Calu3 (cell line): ENCODE measurements at regions not wholly inside any gene's neighbourhood (a gene's known extent, or its start where the extent isn't known, plus 50 kb on each side); places are given as distances from the start of the nearest gene placed in this dataset.

ENCODE experiments used
- BruUV-seq: library from RNA; stranded (reverse); fragments of 400-500 nt; replicated peaks from 2 replicates; lab custom pipeline; 2021; lab: Mats Ljungman, UMichigan
- CTCF ChIA-PET: fragments of 300-600 bp; sonication (Branson Sonifier 250); formaldehyde crosslinking; loops from one replicate; lab custom pipeline; 2022; ENCODE audit warnings: antibody characterized with exemption; lab: Charles Lee
- DNase-seq: peaks from one replicate; pipeline ENCODE4 v3.0.0; 2022
- H3K27ac Mint-ChIP-seq: one replicate; pipeline ENCODE4 v1.8.0; 2022; ENCODE audit warnings: mixed read lengths; ENCODE audit not compliant: unreplicated experiment
- H3K27me3 Mint-ChIP-seq: one replicate; pipeline ENCODE4 v1.8.0; 2022; ENCODE audit warnings: mixed read lengths; ENCODE audit not compliant: unreplicated experiment
- H3K36me3 Mint-ChIP-seq: one replicate; pipeline ENCODE4 v1.8.0; 2022; ENCODE audit warnings: mild to moderate bottlenecking, moderate library complexity, mixed read lengths; ENCODE audit not compliant: insufficient read depth, unreplicated experiment
- H3K4me1 Mint-ChIP-seq: one replicate; pipeline ENCODE4 v1.8.0; 2022; ENCODE audit warnings: mild to moderate bottlenecking, low read depth, mixed read lengths; ENCODE audit not compliant: unreplicated experiment
- H3K4me3 Mint-ChIP-seq: one replicate; pipeline ENCODE4 v1.8.0; 2022; ENCODE audit warnings: mild to moderate bottlenecking, low read depth, moderate library complexity, mixed read lengths; ENCODE audit not compliant: unreplicated experiment
- H3K9me3 Mint-ChIP-seq: one replicate; pipeline ENCODE4 v1.8.0; 2022; ENCODE audit warnings: low read depth, mixed read lengths; ENCODE audit not compliant: unreplicated experiment
- intact Hi-C: fragments of 100-400 bp; cut with micrococcal nuclease; formaldehyde crosslinking; loops from one replicate; pipeline ENCODE4 v1.10.0; 2022; ENCODE audit not compliant: unreplicated experiment
- TF ChIP-seq, protein P1 (sequence below): fragments of 200-600 bp; IDR thresholded peaks from one replicate; pipeline ENCODE4 v1.8.0; 2022; ENCODE audit warnings: antibody characterized with exemption; ENCODE audit not compliant: unreplicated experiment

DNA sequence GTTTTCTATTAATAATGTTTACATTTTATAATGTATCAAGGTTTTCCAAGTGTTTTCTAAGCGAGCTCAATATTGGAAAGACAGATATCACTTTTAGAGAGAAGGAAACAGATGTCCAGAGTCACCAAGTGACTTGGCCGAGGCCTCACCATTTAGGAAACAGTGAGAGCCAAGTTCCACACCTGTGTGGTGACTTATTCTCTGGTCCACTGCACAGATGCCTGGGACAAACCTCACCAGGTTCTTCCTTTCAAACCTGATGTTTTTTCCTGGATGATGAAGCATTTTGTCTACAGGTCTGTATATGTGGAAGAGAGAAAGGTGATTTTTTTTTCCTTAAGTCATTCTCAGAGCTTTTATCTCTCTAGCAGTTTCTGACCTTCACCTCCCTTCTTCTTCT lies 280.7 kb downstream of the LPIN1 start:
- intact Hi-C loops: no loop called here
- CTCF ChIA-PET: no interaction called here
- Mint-ChIP-seq H3K9me3 (peaks cover 7% of the 10 kb centered on the region), H3K4me1 (no peaks in the 10 kb centered on the region), H3K27ac (no peak overlapping the region), H3K4me3 (no peak overlapping the region), H3K36me3 (no peaks in the 10 kb centered on the region), H3K27me3 (peaks cover 15% of the 10 kb centered on the region)
- no TSS peak for BruUV-seq
- TF ChIP-seq, protein P1, sequence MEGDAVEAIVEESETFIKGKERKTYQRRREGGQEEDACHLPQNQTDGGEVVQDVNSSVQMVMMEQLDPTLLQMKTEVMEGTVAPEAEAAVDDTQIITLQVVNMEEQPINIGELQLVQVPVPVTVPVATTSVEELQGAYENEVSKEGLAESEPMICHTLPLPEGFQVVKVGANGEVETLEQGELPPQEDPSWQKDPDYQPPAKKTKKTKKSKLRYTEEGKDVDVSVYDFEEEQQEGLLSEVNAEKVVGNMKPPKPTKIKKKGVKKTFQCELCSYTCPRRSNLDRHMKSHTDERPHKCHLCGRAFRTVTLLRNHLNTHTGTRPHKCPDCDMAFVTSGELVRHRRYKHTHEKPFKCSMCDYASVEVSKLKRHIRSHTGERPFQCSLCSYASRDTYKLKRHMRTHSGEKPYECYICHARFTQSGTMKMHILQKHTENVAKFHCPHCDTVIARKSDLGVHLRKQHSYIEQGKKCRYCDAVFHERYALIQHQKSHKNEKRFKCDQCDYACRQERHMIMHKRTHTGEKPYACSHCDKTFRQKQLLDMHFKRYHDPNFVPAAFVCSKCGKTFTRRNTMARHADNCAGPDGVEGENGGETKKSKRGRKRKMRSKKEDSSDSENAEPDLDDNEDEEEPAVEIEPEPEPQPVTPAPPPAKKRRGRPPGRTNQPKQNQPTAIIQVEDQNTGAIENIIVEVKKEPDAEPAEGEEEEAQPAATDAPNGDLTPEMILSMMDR: no peak
- DNase-seq: no peak

- no peak overlapping the region for H3K27ac Mint-ChIP-seq
- peaks cover 11% of the 10 kb centered on the region for H3K27me3 Mint-ChIP-seq
These were observed 285.4 kb downstream of the LPIN1 start for GRCh38 chr2:12031866-12032265.

GRCh38 chr2:12032398-12032797 lies 286.0 kb downstream of the LPIN1 start:
- CTCF ChIA-PET: interaction anchor here (1.1 kb wide), 1 partner anchor 203 kb away, joined by 3 read pairs; no protein-coding TSS in a partner anchor
- intact Hi-C loops: loop anchor here (10.0 kb wide), 1 partner anchor 168 kb away; no protein-coding TSS in a partner anchor
- H3K36me3 Mint-ChIP-seq: no peaks in the 10 kb centered on the region
- TF ChIP-seq, protein P1: no peak
- peaks cover 2% of the 10 kb centered on the region for H3K9me3 Mint-ChIP-seq
- no peak overlapping the region for H3K4me3 Mint-ChIP-seq
- no peak for DNase-seq
- peaks cover 9% of the 10 kb centered on the region for H3K4me1 Mint-ChIP-seq
- H3K27me3 Mint-ChIP-seq: peaks cover 11% of the 10 kb centered on the region
- no peak overlapping the region for H3K27ac Mint-ChIP-seq
- BruUV-seq: no TSS peak

More at GRCh38 chr2:12031866-12032265, 285.4 kb downstream of the LPIN1 start:
- Mint-ChIP-seq H3K4me3 (no peak overlapping the region), H3K9me3 (no peaks in the 10 kb centered on the region), H3K4me1 (peaks cover 9% of the 10 kb centered on the region), H3K36me3 (no peaks in the 10 kb centered on the region)
- TF ChIP-seq, protein P1: no peak
- BruUV-seq: no TSS peak
- CTCF ChIA-PET: no interaction called here
- no peak for DNase-seq
- intact Hi-C loops: loop anchor here (10.0 kb wide), 1 partner anchor 167 kb away; no protein-coding TSS in a partner anchor

DNA sequence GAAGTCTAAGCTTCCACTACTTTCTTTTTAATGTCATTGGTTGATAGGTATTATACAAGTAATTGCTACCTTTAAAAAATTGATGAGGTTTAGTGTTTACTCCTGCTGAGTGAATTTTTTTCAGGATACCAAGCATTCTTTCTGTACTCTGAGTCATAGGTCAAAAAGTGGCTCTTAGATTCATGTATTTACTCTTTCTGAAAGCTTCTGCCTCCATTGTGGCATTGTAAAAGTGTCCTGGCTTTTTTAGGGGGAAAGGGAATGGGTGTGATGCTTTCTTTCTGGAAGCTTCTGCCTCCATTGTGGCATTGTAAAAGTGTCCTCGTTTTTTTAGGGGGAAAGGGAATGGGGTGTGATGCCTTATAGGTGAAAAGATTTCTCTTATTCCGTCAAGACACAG lies 286.5 kb downstream of the LPIN1 start:
- no peak for DNase-seq
- TF ChIP-seq, protein P1: no peak
- CTCF ChIA-PET: interaction anchor here (1.1 kb wide), 1 partner anchor 204 kb away, joined by 3 read pairs; no protein-coding TSS in a partner anchor
- Mint-ChIP-seq H3K36me3 (no peaks in the 10 kb centered on the region), H3K9me3 (peaks cover 3% of the 10 kb centered on the region), H3K4me3 (no peak overlapping the region), H3K27me3 (peaks cover 11% of the 10 kb centered on the region), H3K4me1 (peaks cover 9% of the 10 kb centered on the region), H3K27ac (no peak overlapping the region)
- intact Hi-C loops: loop anchor here (10.0 kb wide), 1 partner anchor 168 kb away; no protein-coding TSS in a partner anchor
- BruUV-seq: no TSS peak
